ENCODE measurements at regions not wholly inside any gene's neighbourhood (a gene's known extent, or its start where the extent isn't known, plus 50 kb on each side); places are given as distances from the start of the nearest gene placed in this dataset.

DNA sequence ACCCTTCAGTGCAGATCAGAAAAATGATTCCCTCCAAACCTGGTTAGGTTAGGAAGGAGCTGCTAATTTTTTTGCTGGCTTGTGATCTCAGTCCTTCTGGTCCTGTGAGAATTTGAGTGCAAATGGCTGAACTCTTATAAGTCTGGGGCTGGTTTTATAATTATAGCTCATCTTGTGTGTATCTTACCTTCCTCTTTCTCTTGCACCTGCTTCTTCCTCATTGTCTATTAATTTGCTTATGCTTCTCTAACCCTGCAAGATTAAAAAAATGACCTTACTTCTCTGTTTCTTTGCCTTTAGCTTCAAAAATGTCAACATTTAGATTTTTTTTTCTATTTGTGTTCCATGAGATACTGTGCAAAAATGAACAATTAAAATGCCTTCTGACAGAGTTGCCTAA, 576.2 kb downstream of the DHX35 start:
- TF ChIP-seq, protein P1, sequence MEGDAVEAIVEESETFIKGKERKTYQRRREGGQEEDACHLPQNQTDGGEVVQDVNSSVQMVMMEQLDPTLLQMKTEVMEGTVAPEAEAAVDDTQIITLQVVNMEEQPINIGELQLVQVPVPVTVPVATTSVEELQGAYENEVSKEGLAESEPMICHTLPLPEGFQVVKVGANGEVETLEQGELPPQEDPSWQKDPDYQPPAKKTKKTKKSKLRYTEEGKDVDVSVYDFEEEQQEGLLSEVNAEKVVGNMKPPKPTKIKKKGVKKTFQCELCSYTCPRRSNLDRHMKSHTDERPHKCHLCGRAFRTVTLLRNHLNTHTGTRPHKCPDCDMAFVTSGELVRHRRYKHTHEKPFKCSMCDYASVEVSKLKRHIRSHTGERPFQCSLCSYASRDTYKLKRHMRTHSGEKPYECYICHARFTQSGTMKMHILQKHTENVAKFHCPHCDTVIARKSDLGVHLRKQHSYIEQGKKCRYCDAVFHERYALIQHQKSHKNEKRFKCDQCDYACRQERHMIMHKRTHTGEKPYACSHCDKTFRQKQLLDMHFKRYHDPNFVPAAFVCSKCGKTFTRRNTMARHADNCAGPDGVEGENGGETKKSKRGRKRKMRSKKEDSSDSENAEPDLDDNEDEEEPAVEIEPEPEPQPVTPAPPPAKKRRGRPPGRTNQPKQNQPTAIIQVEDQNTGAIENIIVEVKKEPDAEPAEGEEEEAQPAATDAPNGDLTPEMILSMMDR (IDR thresholded peaks at IDR 0.05), result no peak
- no peak for TF ChIP-seq POLR2A (IDR thresholded peaks at IDR 0.05)
